GM23248 (cell line): ENCODE measurements at regions not wholly inside any gene's neighbourhood (a gene's known extent, or its start where the extent isn't known, plus 50 kb on each side); places are given as distances from the start of the nearest gene placed in this dataset.

Experiments
- EZH2 ChIP-seq: fragments of 200-600 bp; sonication (generic); IDR thresholded peaks from 2 replicates; pipeline ENCODE4 v1.6.1; 2018; ENCODE audit warnings: antibody characterized with exemption, mild to moderate bottlenecking; ENCODE audit not compliant: insufficient read depth, poor library complexity, severe bottlenecking
- EZH2phosphoT487 ChIP-seq: fragments of 200-600 bp; sonication (generic); IDR thresholded peaks from 2 replicates; pipeline ENCODE4 v1.6.1; 2018; ENCODE audit warnings: antibody characterized with exemption, moderate library complexity, mild to moderate bottlenecking, low read depth; ENCODE audit not compliant: insufficient read depth

DNA sequence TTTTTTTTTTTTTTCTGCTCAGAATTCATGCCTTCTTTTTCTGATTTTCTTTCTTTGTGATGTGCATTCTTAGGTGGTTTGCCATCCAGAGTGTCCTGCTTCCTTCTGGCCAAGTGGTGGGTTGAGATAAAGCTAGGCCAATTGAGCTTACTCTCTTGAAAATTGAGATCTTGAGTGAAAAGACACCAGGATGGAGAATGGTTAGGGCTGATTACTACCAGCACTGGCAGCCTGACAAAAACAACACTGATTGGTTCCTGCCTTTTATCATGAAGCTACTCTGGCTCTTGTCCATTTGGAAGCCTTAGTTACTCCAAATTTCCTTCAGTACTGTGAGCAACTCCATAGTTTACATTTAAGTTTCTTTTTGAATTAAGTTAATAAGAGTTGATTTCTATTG is 404.0 kb downstream of the PPARGC1A start:
- TF ChIP-seq EZH2, result no peak
- no peak for TF ChIP-seq EZH2phosphoT487
